Calu3 (cell line): ENCODE measurements at regions not wholly inside any gene's neighbourhood (a gene's known extent, or its start where the extent isn't known, plus 50 kb on each side); places are given as distances from the start of the nearest gene placed in this dataset.
"Not testable (repeated sequence)": the region's sequence is repeated elsewhere in the genome, so short reads cannot be mapped to it uniquely, and the experiment has no call there.

Experiments used
- BruUV-seq: library from RNA; stranded (reverse); fragments of 400-500 nt; replicated peaks from 2 replicates; lab custom pipeline; 2021; lab: Mats Ljungman, UMichigan
- CTCF ChIA-PET: fragments of 300-600 bp; sonication (Branson Sonifier 250); formaldehyde crosslinking; loops from one replicate; lab custom pipeline; 2022; ENCODE audit warnings: antibody characterized with exemption; lab: Charles Lee
- DNase-seq: peaks from one replicate; pipeline ENCODE4 v3.0.0; 2022
- H3K27ac Mint-ChIP-seq: one replicate; pipeline ENCODE4 v1.8.0; 2022; ENCODE audit warnings: mixed read lengths; ENCODE audit not compliant: unreplicated experiment
- H3K27me3 Mint-ChIP-seq: one replicate; pipeline ENCODE4 v1.8.0; 2022; ENCODE audit warnings: mixed read lengths; ENCODE audit not compliant: unreplicated experiment
- H3K36me3 Mint-ChIP-seq: one replicate; pipeline ENCODE4 v1.8.0; 2022; ENCODE audit warnings: mild to moderate bottlenecking, moderate library complexity, mixed read lengths; ENCODE audit not compliant: insufficient read depth, unreplicated experiment
- H3K4me1 Mint-ChIP-seq: one replicate; pipeline ENCODE4 v1.8.0; 2022; ENCODE audit warnings: mild to moderate bottlenecking, low read depth, mixed read lengths; ENCODE audit not compliant: unreplicated experiment
- H3K4me3 Mint-ChIP-seq: one replicate; pipeline ENCODE4 v1.8.0; 2022; ENCODE audit warnings: mild to moderate bottlenecking, low read depth, moderate library complexity, mixed read lengths; ENCODE audit not compliant: unreplicated experiment
- H3K9me3 Mint-ChIP-seq: one replicate; pipeline ENCODE4 v1.8.0; 2022; ENCODE audit warnings: low read depth, mixed read lengths; ENCODE audit not compliant: unreplicated experiment
- intact Hi-C: fragments of 100-400 bp; cut with micrococcal nuclease; formaldehyde crosslinking; loops from one replicate; pipeline ENCODE4 v1.10.0; 2022; ENCODE audit not compliant: unreplicated experiment
- TF ChIP-seq, protein P1 (sequence below): fragments of 200-600 bp; IDR thresholded peaks from one replicate; pipeline ENCODE4 v1.8.0; 2022; ENCODE audit warnings: antibody characterized with exemption; ENCODE audit not compliant: unreplicated experiment

DNA sequence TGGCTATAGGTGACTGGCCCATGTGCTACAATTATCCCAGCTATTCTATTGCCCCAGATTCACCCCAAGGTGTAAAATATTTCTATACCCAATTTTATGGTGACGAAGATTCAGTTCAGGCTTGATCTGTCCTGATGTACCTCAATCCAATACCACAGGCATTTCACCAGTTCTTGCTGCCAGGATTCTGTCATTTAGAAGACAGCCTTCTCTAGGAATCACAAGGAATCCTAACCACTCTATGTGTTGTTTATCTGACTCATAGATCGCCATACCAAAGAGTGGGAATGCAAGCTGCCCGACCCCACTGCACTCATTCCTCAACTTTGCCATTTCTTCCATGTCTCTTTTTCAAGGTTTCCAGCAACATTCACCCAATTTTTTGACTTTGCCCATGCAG is 355.0 kb upstream of the EMCN start:
- no peaks in the 10 kb centered on the region for H3K27me3 Mint-ChIP-seq
- CTCF ChIA-PET = no interaction called here
- TF ChIP-seq, protein P1, sequence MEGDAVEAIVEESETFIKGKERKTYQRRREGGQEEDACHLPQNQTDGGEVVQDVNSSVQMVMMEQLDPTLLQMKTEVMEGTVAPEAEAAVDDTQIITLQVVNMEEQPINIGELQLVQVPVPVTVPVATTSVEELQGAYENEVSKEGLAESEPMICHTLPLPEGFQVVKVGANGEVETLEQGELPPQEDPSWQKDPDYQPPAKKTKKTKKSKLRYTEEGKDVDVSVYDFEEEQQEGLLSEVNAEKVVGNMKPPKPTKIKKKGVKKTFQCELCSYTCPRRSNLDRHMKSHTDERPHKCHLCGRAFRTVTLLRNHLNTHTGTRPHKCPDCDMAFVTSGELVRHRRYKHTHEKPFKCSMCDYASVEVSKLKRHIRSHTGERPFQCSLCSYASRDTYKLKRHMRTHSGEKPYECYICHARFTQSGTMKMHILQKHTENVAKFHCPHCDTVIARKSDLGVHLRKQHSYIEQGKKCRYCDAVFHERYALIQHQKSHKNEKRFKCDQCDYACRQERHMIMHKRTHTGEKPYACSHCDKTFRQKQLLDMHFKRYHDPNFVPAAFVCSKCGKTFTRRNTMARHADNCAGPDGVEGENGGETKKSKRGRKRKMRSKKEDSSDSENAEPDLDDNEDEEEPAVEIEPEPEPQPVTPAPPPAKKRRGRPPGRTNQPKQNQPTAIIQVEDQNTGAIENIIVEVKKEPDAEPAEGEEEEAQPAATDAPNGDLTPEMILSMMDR = no peak
- BruUV-seq = no TSS peak
- no peaks in the 10 kb centered on the region for H3K9me3 Mint-ChIP-seq
- H3K36me3 Mint-ChIP-seq = no peaks in the 10 kb centered on the region
- intact Hi-C loops = no loop called here
- H3K27ac Mint-ChIP-seq = no peak overlapping the region
- H3K4me1 Mint-ChIP-seq = no peaks in the 10 kb centered on the region
- DNase-seq = no peak
- no peak overlapping the region for H3K4me3 Mint-ChIP-seq

DNA sequence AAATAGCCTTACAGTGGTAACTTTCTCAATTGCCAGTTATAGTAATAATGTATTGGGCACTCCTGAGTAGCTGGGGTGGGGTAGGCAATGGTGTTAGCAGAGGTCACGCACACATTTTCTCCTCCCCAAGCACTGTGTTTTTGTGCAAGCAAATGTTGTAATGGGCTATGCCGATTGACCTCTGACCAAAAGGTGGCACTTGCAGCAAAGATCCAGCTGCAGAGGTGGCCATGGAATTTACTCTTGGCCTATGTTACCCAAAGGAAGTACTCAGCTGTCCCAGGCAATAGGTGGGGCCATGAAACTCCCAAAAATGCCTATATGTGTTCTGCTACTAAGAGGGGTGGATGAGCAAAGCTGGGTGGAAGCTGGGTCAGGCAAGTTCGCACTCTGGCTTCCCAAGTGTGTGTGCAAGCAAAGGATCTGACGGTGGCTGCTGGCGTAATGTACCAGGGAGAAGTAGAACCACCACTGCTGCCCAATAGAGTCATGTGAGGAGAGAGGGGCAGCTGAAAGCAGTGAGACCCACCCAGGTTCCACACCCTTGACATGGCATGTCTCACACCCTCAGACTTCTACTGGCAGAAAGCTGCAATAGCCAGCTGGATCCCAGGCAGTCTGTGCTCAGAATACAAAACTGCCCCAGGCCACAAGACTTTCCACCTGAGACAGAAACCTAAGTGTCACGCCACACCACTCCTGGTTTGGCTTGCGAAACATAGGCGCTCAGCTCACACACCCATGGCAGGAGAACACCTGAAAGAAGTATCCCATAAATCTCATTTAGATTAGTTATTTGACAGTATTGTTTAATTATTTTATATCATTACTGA is 353.3 kb upstream of the EMCN start:
- intact Hi-C loops = no loop called here
- no TSS peak for BruUV-seq
- peaks cover 2% of the 10 kb centered on the region for H3K9me3 Mint-ChIP-seq
- TF ChIP-seq, protein P1 = no peak
- no peak overlapping the region for H3K27ac Mint-ChIP-seq
- no peak overlapping the region for H3K4me3 Mint-ChIP-seq
- no peaks in the 10 kb centered on the region for H3K36me3 Mint-ChIP-seq
- no peaks in the 10 kb centered on the region for H3K27me3 Mint-ChIP-seq
- no peak for DNase-seq
- CTCF ChIA-PET = no interaction called here
- no peaks in the 10 kb centered on the region for H3K4me1 Mint-ChIP-seq

DNA sequence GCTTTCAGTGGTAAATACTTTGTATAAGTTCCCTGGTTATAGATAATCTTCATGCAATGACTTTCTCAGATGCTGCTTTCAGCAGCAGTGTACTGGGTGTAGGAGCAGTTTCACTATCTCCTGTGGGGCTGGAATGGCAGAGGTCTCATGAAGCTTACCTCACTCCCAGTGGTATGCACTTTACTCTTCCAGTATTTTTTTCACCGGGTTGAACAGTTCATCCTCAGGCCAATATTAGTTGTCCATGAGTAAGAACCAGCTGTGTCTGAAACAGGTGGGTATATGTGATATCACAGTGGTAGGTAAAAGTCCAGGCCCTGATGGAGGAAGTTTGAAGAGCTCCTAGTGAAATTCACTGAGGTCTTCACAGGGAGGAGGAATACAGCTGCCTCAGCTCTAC is 351.5 kb upstream of the EMCN start:
- intact Hi-C loops = no loop called here
- CTCF ChIA-PET = no interaction called here
- TF ChIP-seq, protein P1 = no peak
- DNase-seq = no peak
- Mint-ChIP-seq H3K27me3 (no peaks in the 10 kb centered on the region), H3K4me3 (no peak overlapping the region), H3K27ac (no peak overlapping the region), H3K4me1 (no peaks in the 10 kb centered on the region), H3K9me3 (peaks cover 4% of the 10 kb centered on the region), H3K36me3 (no peaks in the 10 kb centered on the region)
- BruUV-seq = no TSS peak

DNA sequence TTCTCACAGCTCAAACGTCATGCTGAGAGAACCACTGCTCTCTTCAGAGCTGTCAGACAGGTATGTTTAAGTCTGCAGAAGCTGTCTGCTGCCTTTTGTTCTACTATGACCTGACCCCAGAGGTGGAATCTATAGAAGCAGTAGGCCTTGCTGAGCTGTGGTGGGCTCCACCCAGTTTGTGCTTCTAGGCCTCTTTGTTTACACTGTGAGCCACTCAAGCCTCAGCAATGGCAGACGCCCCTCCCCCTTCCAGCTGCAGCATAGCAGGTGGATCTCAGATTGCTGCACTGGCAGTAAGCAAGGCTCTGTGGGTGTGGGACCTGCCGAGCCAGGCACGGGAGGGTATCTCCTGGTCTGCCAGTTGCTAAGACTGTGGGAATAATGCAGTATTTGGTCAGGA is 350.5 kb upstream of the EMCN start:
- intact Hi-C loops, H3K4me3 Mint-ChIP-seq, CTCF ChIA-PET, H3K4me1 Mint-ChIP-seq, H3K27ac Mint-ChIP-seq, BruUV-seq, H3K9me3 Mint-ChIP-seq, H3K27me3 Mint-ChIP-seq, H3K36me3 Mint-ChIP-seq: not testable (repeated sequence)
- peak; percentile 43 for DNase-seq

DNA sequence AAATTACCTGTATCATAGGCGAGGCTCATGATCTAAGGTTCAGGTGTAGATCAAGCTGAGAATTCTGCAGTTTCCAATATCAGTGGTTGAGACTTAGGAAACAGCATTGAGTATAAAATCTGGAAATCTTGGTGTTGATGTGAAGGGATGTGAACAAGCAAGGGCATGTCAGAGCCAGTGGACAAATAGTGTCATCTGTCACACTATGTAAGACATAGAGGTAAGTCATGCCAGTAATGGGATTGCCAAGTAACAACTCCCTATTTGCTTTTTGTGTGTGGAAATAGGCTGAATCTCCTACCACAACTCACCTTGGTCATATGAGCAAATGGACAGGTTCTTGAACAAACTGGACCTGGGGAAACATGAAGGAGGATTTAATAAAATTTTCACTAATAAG is 334.5 kb upstream of the EMCN start:
- no peaks in the 10 kb centered on the region for H3K36me3 Mint-ChIP-seq
- no TSS peak for BruUV-seq
- peaks cover 2% of the 10 kb centered on the region for H3K9me3 Mint-ChIP-seq
- TF ChIP-seq, protein P1 = no peak
- no peak overlapping the region for H3K27ac Mint-ChIP-seq
- no peak overlapping the region for H3K4me3 Mint-ChIP-seq
- intact Hi-C loops = no loop called here
- no peaks in the 10 kb centered on the region for H3K4me1 Mint-ChIP-seq
- no peak for DNase-seq
- CTCF ChIA-PET = no interaction called here
- no peaks in the 10 kb centered on the region for H3K27me3 Mint-ChIP-seq
